CD14-positive monocyte (primary cell): ENCODE measurements at regions not wholly inside any gene's neighbourhood (a gene's known extent, or its start where the extent isn't known, plus 50 kb on each side); places are given as distances from the start of the nearest gene placed in this dataset.

Experiments used
- DNase-seq, 3 donors: peaks; one replicate each; pipeline ENCODE4 v3.0.0-alpha.2; 2011 to 2022
- H2AFZ ChIP-seq: 2 replicates; pipeline ENCODE4 v1.6.0; 2012; ENCODE audit warnings: mild to moderate bottlenecking, low read depth, low read length, inconsistent platforms; ENCODE audit not compliant: insufficient read depth, poor library complexity, severe bottlenecking
- H3K27ac ChIP-seq, 2 donors: 1 replicate in 1 of 2; 2 replicates in 1 of 2; pipeline ENCODE4 v1.5.1; 2012 to 2013; ENCODE audit warnings: low read length in 2 of 2, control low read depth in 1 of 2, inconsistent platforms in 1 of 2, low read depth in 1 of 2, mild to moderate bottlenecking in 1 of 2
- H3K27me3 ChIP-seq, 2 donors: one replicate each; pipeline versions ENCODE4 v1.6.0 to v1.6.1; 2011 to 2013; ENCODE audit warnings: low read length in 2 of 2; ENCODE audit not compliant: control insufficient read depth in 2 of 2, insufficient read depth in 2 of 2
- H3K36me3 ChIP-seq, 2 donors: replicated peaks in 1 of 2; 1 replicate in 1 of 2; 2 replicates in 1 of 2; pipeline versions ENCODE4 v1.5.1 to v1.6.1; 2012 to 2013; ENCODE audit warnings: low read length in 2 of 2, control low read depth in 1 of 2, inconsistent platforms in 1 of 2, mild to moderate bottlenecking in 1 of 2; ENCODE audit not compliant: insufficient read depth in 2 of 2, control insufficient read depth in 1 of 2
- H3K4me1 ChIP-seq, 2 donors: 1 replicate in 1 of 2; 2 replicates in 1 of 2; pipeline versions ENCODE4 v1.5.1 to v1.6.1; 2012 to 2013; ENCODE audit warnings: low read length in 2 of 2, control low read depth in 1 of 2, inconsistent platforms in 1 of 2, mild to moderate bottlenecking in 1 of 2, moderate library complexity in 1 of 2; ENCODE audit not compliant: insufficient read depth in 2 of 2, control insufficient read depth in 1 of 2
- H3K4me2 ChIP-seq: replicated peaks from 2 replicates; pipeline ENCODE3; 2012; ENCODE audit warnings: low read length, moderate library complexity, mild to moderate bottlenecking; ENCODE audit not compliant: poor library complexity, severe bottlenecking; ENCODE audit errors: extremely low read depth
- H3K4me3 ChIP-seq, 3 experiments: fragments of 200-600 bp in 1 of 3; sonication (generic) in 1 of 3; replicated peaks in 1 of 3; 1 replicate in 2 of 3; 2 replicates in 1 of 3; pipeline ENCODE4 v1.5.1; 2011 to 2013; ENCODE audit warnings: low read length in 3 of 3, mild to moderate bottlenecking in 3 of 3, control low read depth in 2 of 3, low read depth in 2 of 3, inconsistent platforms in 1 of 3, moderate library complexity in 1 of 3
- H3K79me2 ChIP-seq: 2 replicates; pipeline ENCODE4 v1.6.0; 2012; ENCODE audit warnings: mild to moderate bottlenecking, control low read depth, inconsistent platforms, low read length, moderate library complexity; ENCODE audit not compliant: insufficient read depth
- H3K9ac ChIP-seq: 2 replicates; pipeline ENCODE4 v1.6.0; 2017; ENCODE audit warnings: low read length, mild to moderate bottlenecking; ENCODE audit not compliant: insufficient read depth, poor library complexity, severe bottlenecking
- H3K9me3 ChIP-seq, 2 donors: replicated peaks in 1 of 2; 1 replicate in 1 of 2; 2 replicates in 1 of 2; pipeline versions ENCODE4 v1.5.1 to v1.6.1; 2012 to 2013; ENCODE audit warnings: low read length in 2 of 2, control low read depth in 1 of 2; ENCODE audit not compliant: control insufficient read depth in 1 of 2, insufficient read depth in 1 of 2
- H4K20me1 ChIP-seq: 2 replicates; pipeline ENCODE4 v1.6.0; 2012; ENCODE audit warnings: mild to moderate bottlenecking, low read length, control low read depth, moderate library complexity; ENCODE audit not compliant: insufficient read depth
- H3K27ac Mint-ChIP-seq, 7 donors: one replicate each; pipeline ENCODE4 v1.8.0; 2020; ENCODE audit warnings: mild to moderate bottlenecking in 7 of 7, mixed read lengths in 7 of 7, moderate library complexity in 6 of 7, inconsistent platforms in 2 of 7
- H3K27me3 Mint-ChIP-seq, 3 donors: one replicate each; pipeline ENCODE4 v1.8.0; 2021 to 2022; ENCODE audit warnings: low read depth in 3 of 3, mild to moderate bottlenecking in 3 of 3, mixed read lengths in 3 of 3, moderate library complexity in 3 of 3, inconsistent platforms in 1 of 3
- H3K36me3 Mint-ChIP-seq, 2 donors: one replicate each; pipeline ENCODE4 v1.8.0; 2020; ENCODE audit warnings: mixed read lengths in 2 of 2, inconsistent platforms in 1 of 2, mild to moderate bottlenecking in 1 of 2
- H3K4me1 Mint-ChIP-seq: one replicate; pipeline ENCODE4 v1.8.0; 2020; ENCODE audit warnings: mild to moderate bottlenecking, mixed read lengths
- H3K4me3 Mint-ChIP-seq, 2 donors: one replicate each; pipeline ENCODE4 v1.8.0; 2020; ENCODE audit warnings: mild to moderate bottlenecking in 2 of 2, mixed read lengths in 2 of 2, moderate library complexity in 1 of 2
- H3K9me3 Mint-ChIP-seq, 7 donors: one replicate each; pipeline ENCODE4 v1.8.0; 2020 to 2022; ENCODE audit warnings: mixed read lengths in 7 of 7, mild to moderate bottlenecking in 6 of 7, moderate library complexity in 6 of 7, inconsistent platforms in 2 of 7
- CTCF ChIP-seq: fragments of 200-600 bp; IDR thresholded peaks from one replicate; pipeline ENCODE4 v1.8.0; 2022; ENCODE audit warnings: antibody characterized with exemption, mild to moderate bottlenecking
- WGBS: methylation state at CpG from one replicate; pipeline ENCODE4 v1.1.5; 2013; ENCODE audit warnings: missing lambda C conversion rate; ENCODE audit not compliant: insufficient coverage; 5-methylcytosine and 5-hydroxymethylcytosine counted together
- intact Hi-C, 2 donors: fragments of 100-400 bp; cut with micrococcal nuclease; formaldehyde crosslinking; loops; one replicate each; pipeline versions ENCODE4 v1.15.0 to v1.15.1; 2023

- no peak for TF ChIP-seq CTCF
- WGBS, result 99% methylated on average over 9 of the region's 18 CpGs
These were observed 356.2 kb upstream of the SHH start for GRCh38 chr7:156168434-156168833.

DNA sequence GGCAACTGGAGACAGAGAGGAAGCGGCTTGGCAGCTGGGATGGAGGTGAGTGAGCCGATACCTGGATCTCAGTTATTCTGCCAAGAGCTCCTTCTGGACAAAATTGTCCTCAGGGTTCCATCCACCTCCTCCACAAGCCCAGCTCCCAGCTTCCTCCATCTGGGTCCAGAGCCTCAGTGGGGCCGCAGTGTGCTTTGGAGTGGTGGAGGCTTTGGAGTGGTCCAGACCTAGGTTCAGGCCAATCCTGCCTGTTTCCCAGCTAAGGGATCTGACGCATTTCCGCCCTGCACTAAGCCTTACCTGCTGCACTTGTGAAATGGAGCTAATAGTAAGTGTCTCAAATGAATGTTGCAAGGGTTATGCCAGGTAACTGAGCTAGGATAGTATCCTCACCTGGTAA lies 355.7 kb upstream of the SHH start:
- Histone ChIP-seq H3K4me1 (no peaks in the 10 kb centered on the region), H3K36me3 (no peaks in the 10 kb centered on the region), H3K9me3 (no peaks in the 10 kb centered on the region), H3K4me3 (no peak overlapping the region), H4K20me1 (no peaks in the 10 kb centered on the region), H2AFZ (no peak overlapping the region), H3K79me2 (no peaks in the 10 kb centered on the region), H3K9ac (no peak overlapping the region), H3K27me3 (no peaks in the 10 kb centered on the region), H3K27ac (no peak overlapping the region), H3K4me2 (no peak overlapping the region)
- WGBS, result 100% methylated on average over 2 of the region's 5 CpGs
- Mint-ChIP-seq H3K4me1 (no peaks in the 10 kb centered on the region), H3K36me3 (no peaks in the 10 kb centered on the region), H3K4me3 (no peak overlapping the region), H3K27me3 (peaks cover 0 to 2% (median under 1%) of the 10 kb centered on the region in 3 donors), H3K27ac (no peak overlapping the region), H3K9me3 (peaks cover 0 to 3% (median 0%) of the 10 kb centered on the region in 7 donors)
- no peak for DNase-seq
- no peak for TF ChIP-seq CTCF
- intact Hi-C loops, result no loop called here

More at GRCh38 chr7:156168434-156168833, 356.2 kb upstream of the SHH start:
- H3K27me3 ChIP-seq, result no peaks in the 10 kb centered on the region
- H3K4me3 ChIP-seq, result no peak overlapping the region
- no peaks in the 10 kb centered on the region for H3K36me3 ChIP-seq
- DNase-seq, result no peak
- intact Hi-C loops, result no loop called here
- H3K4me1 Mint-ChIP-seq, result no peaks in the 10 kb centered on the region
- H3K4me3 Mint-ChIP-seq, result no peak overlapping the region
- no peak overlapping the region for H2AFZ ChIP-seq
- no peaks in the 10 kb centered on the region for H3K36me3 Mint-ChIP-seq
- H4K20me1 ChIP-seq, result no peaks in the 10 kb centered on the region
- peaks cover 0 to 3% (median 0%) of the 10 kb centered on the region in 7 donors for H3K9me3 Mint-ChIP-seq
- H3K9ac ChIP-seq, result no peak overlapping the region
- H3K27ac Mint-ChIP-seq, result no peak overlapping the region
- H3K4me2 ChIP-seq, result no peak overlapping the region
- H3K79me2 ChIP-seq, result no peaks in the 10 kb centered on the region
- H3K9me3 ChIP-seq, result no peaks in the 10 kb centered on the region
- H3K27me3 Mint-ChIP-seq, result peaks cover 0 to 3% (median 1%) of the 10 kb centered on the region in 3 donors
- no peaks in the 10 kb centered on the region for H3K4me1 ChIP-seq
- H3K27ac ChIP-seq, result no peak overlapping the region
